ENCODE measurements at regions not wholly inside any gene's neighbourhood (a gene's known extent, or its start where the extent isn't known, plus 50 kb on each side); places are given as distances from the start of the nearest gene placed in this dataset.

DNA sequence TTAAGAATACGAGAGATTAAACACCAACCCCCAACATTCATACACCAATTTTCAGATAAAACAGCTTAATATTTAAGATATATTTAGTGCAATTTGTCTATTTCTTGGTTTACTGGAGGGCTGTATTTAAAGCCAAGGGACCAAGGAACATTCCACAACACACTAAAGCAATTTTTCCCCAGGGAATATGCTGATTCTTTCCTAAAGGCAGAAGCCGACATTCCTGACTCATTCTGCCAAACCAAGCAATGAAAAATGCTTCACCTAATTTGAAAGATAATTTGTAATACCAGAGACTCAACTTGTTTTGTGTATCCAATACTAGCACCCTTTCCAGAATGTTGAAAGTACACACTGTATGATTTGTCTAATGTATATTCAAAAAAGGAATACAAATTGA, 1267.6 kb upstream of the PIK3C3 start:
- TF ChIP-seq POLR2A (IDR thresholded peaks at IDR 0.05) (no peak), POLR2AphosphoS5 (IDR thresholded peaks at IDR 0.05) (no peak)
- TF ChIP-seq, protein P1, sequence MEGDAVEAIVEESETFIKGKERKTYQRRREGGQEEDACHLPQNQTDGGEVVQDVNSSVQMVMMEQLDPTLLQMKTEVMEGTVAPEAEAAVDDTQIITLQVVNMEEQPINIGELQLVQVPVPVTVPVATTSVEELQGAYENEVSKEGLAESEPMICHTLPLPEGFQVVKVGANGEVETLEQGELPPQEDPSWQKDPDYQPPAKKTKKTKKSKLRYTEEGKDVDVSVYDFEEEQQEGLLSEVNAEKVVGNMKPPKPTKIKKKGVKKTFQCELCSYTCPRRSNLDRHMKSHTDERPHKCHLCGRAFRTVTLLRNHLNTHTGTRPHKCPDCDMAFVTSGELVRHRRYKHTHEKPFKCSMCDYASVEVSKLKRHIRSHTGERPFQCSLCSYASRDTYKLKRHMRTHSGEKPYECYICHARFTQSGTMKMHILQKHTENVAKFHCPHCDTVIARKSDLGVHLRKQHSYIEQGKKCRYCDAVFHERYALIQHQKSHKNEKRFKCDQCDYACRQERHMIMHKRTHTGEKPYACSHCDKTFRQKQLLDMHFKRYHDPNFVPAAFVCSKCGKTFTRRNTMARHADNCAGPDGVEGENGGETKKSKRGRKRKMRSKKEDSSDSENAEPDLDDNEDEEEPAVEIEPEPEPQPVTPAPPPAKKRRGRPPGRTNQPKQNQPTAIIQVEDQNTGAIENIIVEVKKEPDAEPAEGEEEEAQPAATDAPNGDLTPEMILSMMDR (IDR thresholded peaks at IDR 0.05), result no peak
